ENCODE measurements at regions not wholly inside any gene's neighbourhood (a gene's known extent, or its start where the extent isn't known, plus 50 kb on each side); places are given as distances from the start of the nearest gene placed in this dataset.

- CTCF ChIA-PET, result no interaction called here
- DNase-seq, result no peak
- H3K36me3 Mint-ChIP-seq (ENCODE audit: insufficient read depth, unreplicated experiment), result no peaks in the 10 kb centered on the region
Measured at GRCh38 chr1:208818770-208819445, 574.7 kb upstream of the PLXNA2 start.

GRCh38 chr1:208820580-208821212 is 576.5 kb upstream of the PLXNA2 start:
- CTCF ChIA-PET, result no interaction called here
- no peaks in the 10 kb centered on the region; the same call in 1 of the 2 replicates for H3K9me3 ChIP-seq
- no peaks in the 10 kb centered on the region for H3K4me1 ChIP-seq
- H3K4me1 Mint-ChIP-seq (ENCODE audit: low read depth, unreplicated experiment), result no peaks in the 10 kb centered on the region
- intact Hi-C loops (cut with micrococcal nuclease; ENCODE audit: unreplicated experiment), result no loop called here
- no TSS peak for BruUV-seq (replicated peaks)
- POLR2A ChIA-PET, result no interaction called here
- H3K4me3 ChIP-seq (ENCODE audit: low read depth, low read length), result no peak overlapping the region
- no peaks in the 10 kb centered on the region for H3K36me3 Mint-ChIP-seq (ENCODE audit: insufficient read depth, unreplicated experiment)
- no peaks in the 10 kb centered on the region; the same call in 1 of the 2 replicates for H3K27me3 ChIP-seq (replicated peaks; ENCODE audit: control insufficient read depth, insufficient read depth, low read length)
- peaks cover 26% of the 10 kb centered on the region for H3K27me3 Mint-ChIP-seq (ENCODE audit: insufficient read depth, unreplicated experiment)
- no peaks in the 10 kb centered on the region for H3K36me3 ChIP-seq (ENCODE audit: control insufficient read depth, insufficient read depth, low read length)
- DNase-seq, result no peak
- no peaks in the 10 kb centered on the region for H3K9me3 Mint-ChIP-seq (ENCODE audit: unreplicated experiment)
- H3K27ac Mint-ChIP-seq (ENCODE audit: unreplicated experiment), result no peak overlapping the region
- H3K4me3 Mint-ChIP-seq (ENCODE audit: unreplicated experiment), result no peak overlapping the region
- TF ChIP-seq CTCF (IDR thresholded peaks at IDR 0.05; ENCODE audit: insufficient read depth in 1 of 2, low read depth in 1 of 2, low read length in 1 of 2, severe bottlenecking in 1 of 2, unreplicated experiment in 1 of 2), result no peak

More at GRCh38 chr1:208818770-208819445, 574.7 kb upstream of the PLXNA2 start:
- no peak for TF ChIP-seq CTCF (IDR thresholded peaks at IDR 0.05; ENCODE audit: insufficient read depth in 1 of 2, low read depth in 1 of 2, low read length in 1 of 2, severe bottlenecking in 1 of 2, unreplicated experiment in 1 of 2)
- no peak overlapping the region for H3K4me3 Mint-ChIP-seq (ENCODE audit: unreplicated experiment)
- no TSS peak for BruUV-seq (replicated peaks)
- no peaks in the 10 kb centered on the region; the same call in 1 of the 2 replicates for H3K9me3 ChIP-seq
- H3K27me3 ChIP-seq (replicated peaks; ENCODE audit: control insufficient read depth, insufficient read depth, low read length), result no peaks in the 10 kb centered on the region; the same call in 1 of the 2 replicates
- no peak overlapping the region for H3K27ac Mint-ChIP-seq (ENCODE audit: unreplicated experiment)
- POLR2A ChIA-PET, result no interaction called here
- H3K36me3 ChIP-seq (ENCODE audit: control insufficient read depth, insufficient read depth, low read length), result no peaks in the 10 kb centered on the region
- no peak overlapping the region for H3K4me3 ChIP-seq (ENCODE audit: low read depth, low read length)
- H3K27me3 Mint-ChIP-seq (ENCODE audit: insufficient read depth, unreplicated experiment), result peaks cover 15% of the 10 kb centered on the region
- intact Hi-C loops (cut with micrococcal nuclease; ENCODE audit: unreplicated experiment), result no loop called here
- no peaks in the 10 kb centered on the region for H3K9me3 Mint-ChIP-seq (ENCODE audit: unreplicated experiment)
- H3K4me1 ChIP-seq, result no peaks in the 10 kb centered on the region
- H3K4me1 Mint-ChIP-seq (ENCODE audit: low read depth, unreplicated experiment), result no peaks in the 10 kb centered on the region

- Histone ChIP-seq H3K4me1 (no peaks in the 10 kb centered on the region), H3K4me3 (ENCODE audit: low read depth, low read length) (no peak overlapping the region), H3K36me3 (ENCODE audit: control insufficient read depth, insufficient read depth, low read length) (no peaks in the 10 kb centered on the region), H3K9me3 (no peaks in the 10 kb centered on the region; the same call in 1 of the 2 replicates), H3K27me3 (replicated peaks; ENCODE audit: control insufficient read depth, insufficient read depth, low read length) (no peaks in the 10 kb centered on the region; the same call in 1 of the 2 replicates)
- H3K36me3 Mint-ChIP-seq (ENCODE audit: insufficient read depth, unreplicated experiment), result no peaks in the 10 kb centered on the region
- no peak for TF ChIP-seq CTCF (IDR thresholded peaks at IDR 0.05; ENCODE audit: insufficient read depth in 1 of 2, low read depth in 1 of 2, low read length in 1 of 2, severe bottlenecking in 1 of 2, unreplicated experiment in 1 of 2)
- H3K4me3 Mint-ChIP-seq (ENCODE audit: unreplicated experiment), result no peak overlapping the region
- POLR2A ChIA-PET, result no interaction called here
- H3K27me3 Mint-ChIP-seq (ENCODE audit: insufficient read depth, unreplicated experiment), result peaks cover 27% of the 10 kb centered on the region
- no peak overlapping the region for H3K27ac Mint-ChIP-seq (ENCODE audit: unreplicated experiment)
- H3K4me1 Mint-ChIP-seq (ENCODE audit: low read depth, unreplicated experiment), result no peaks in the 10 kb centered on the region
- DNase-seq, result no peak
- intact Hi-C loops (cut with micrococcal nuclease; ENCODE audit: unreplicated experiment), result no loop called here
- no TSS peak for BruUV-seq (replicated peaks)
- CTCF ChIA-PET, result no interaction called here
- H3K9me3 Mint-ChIP-seq (ENCODE audit: unreplicated experiment), result no peaks in the 10 kb centered on the region
Measured at GRCh38 chr1:208821939-208822338, 577.8 kb upstream of the PLXNA2 start.

Measured in Caco-2 (cell line).